ENCODE measurements at regions not wholly inside any gene's neighbourhood (a gene's known extent, or its start where the extent isn't known, plus 50 kb on each side); places are given as distances from the start of the nearest gene placed in this dataset.

DNA sequence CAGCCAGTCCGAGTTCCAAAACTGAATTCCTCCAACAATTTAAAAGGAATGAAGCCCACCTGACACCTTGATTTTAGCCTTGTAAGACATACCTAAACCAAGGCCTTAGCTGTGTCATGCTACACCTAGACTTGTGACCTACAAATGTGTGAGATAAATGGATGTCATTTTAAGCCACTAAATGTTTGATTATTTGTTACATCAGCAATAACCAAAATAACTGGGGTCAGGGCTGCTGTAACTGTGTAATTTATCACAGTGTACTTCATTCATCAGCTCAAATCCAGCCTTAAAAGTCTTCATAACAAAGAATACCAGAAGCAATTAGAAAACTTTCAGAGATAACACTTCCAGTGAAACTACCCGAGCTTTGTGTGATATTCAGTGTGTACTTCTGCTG is 673.0 kb upstream of the ANO3 start:
- no peak overlapping the region for H3K27ac Mint-ChIP-seq
- H3K36me3 Mint-ChIP-seq, result no peaks in the 10 kb centered on the region
- H3K4me3 Mint-ChIP-seq, result no peak overlapping the region
- no peaks in the 10 kb centered on the region for H3K4me1 Mint-ChIP-seq
- TF ChIP-seq, protein P1, sequence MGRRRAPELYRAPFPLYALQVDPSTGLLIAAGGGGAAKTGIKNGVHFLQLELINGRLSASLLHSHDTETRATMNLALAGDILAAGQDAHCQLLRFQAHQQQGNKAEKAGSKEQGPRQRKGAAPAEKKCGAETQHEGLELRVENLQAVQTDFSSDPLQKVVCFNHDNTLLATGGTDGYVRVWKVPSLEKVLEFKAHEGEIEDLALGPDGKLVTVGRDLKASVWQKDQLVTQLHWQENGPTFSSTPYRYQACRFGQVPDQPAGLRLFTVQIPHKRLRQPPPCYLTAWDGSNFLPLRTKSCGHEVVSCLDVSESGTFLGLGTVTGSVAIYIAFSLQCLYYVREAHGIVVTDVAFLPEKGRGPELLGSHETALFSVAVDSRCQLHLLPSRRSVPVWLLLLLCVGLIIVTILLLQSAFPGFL (CRISPR knock-in tag; IDR thresholded peaks at IDR 0.05; ENCODE audit: borderline replicate concordance), result no peak
- TF ChIP-seq CREM (CRISPR knock-in tag; IDR thresholded peaks at IDR 0.05) (no peak), ZNF671 (CRISPR knock-in tag; IDR thresholded peaks at IDR 0.05) (no peak), GABPB1 (CRISPR knock-in tag; IDR thresholded peaks at IDR 0.05) (no peak), ZNF423 (CRISPR knock-in tag; IDR thresholded peaks at IDR 0.05) (no peak), TCF7 (CRISPR knock-in tag; IDR thresholded peaks at IDR 0.05; ENCODE audit: low read depth) (no peak), SMAD3 (CRISPR knock-in tag; IDR thresholded peaks at IDR 0.05; ENCODE audit: borderline replicate concordance) (no peak), FOXK1 (CRISPR knock-in tag; IDR thresholded peaks at IDR 0.05) (no peak), NFYB (CRISPR knock-in tag; conservative IDR thresholded peaks at IDR 0.05; ENCODE audit: low read depth) (no peak), CREB1 (CRISPR knock-in tag; IDR thresholded peaks at IDR 0.05) (no peak), SMAD4 (CRISPR knock-in tag; IDR thresholded peaks at IDR 0.05) (no peak), HMGA2 (CRISPR knock-in tag; IDR thresholded peaks at IDR 0.05) (no peak), GTF2I (CRISPR knock-in tag; conservative IDR thresholded peaks at IDR 0.05) (no peak), ZNF263 (CRISPR knock-in tag; IDR thresholded peaks at IDR 0.05; ENCODE audit: low read depth) (no peak)
- TF ChIP-seq, protein P2, sequence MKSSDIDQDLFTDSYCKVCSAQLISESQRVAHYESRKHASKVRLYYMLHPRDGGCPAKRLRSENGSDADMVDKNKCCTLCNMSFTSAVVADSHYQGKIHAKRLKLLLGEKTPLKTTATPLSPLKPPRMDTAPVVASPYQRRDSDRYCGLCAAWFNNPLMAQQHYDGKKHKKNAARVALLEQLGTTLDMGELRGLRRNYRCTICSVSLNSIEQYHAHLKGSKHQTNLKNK (CRISPR knock-in tag; IDR thresholded peaks at IDR 0.05), result no peak
- TF ChIP-seq, protein P3, sequence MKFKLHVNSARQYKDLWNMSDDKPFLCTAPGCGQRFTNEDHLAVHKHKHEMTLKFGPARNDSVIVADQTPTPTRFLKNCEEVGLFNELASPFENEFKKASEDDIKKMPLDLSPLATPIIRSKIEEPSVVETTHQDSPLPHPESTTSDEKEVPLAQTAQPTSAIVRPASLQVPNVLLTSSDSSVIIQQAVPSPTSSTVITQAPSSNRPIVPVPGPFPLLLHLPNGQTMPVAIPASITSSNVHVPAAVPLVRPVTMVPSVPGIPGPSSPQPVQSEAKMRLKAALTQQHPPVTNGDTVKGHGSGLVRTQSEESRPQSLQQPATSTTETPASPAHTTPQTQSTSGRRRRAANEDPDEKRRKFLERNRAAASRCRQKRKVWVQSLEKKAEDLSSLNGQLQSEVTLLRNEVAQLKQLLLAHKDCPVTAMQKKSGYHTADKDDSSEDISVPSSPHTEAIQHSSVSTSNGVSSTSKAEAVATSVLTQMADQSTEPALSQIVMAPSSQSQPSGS (CRISPR knock-in tag; IDR thresholded peaks at IDR 0.05; ENCODE audit: borderline replicate concordance, low read depth), result no peak
- TF ChIP-seq, protein P4, sequence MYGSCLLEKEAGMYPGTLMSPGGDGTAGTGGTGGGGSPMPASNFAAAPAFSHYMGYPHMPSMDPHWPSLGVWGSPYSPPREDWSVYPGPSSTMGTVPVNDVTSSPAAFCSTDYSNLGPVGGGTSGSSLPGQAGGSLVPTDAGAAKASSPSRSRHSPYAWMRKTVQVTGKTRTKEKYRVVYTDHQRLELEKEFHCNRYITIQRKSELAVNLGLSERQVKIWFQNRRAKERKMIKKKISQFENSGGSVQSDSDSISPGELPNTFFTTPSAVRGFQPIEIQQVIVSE (CRISPR knock-in tag; IDR thresholded peaks at IDR 0.05; ENCODE audit: borderline replicate concordance), result no peak
- TF ChIP-seq, protein P5, sequence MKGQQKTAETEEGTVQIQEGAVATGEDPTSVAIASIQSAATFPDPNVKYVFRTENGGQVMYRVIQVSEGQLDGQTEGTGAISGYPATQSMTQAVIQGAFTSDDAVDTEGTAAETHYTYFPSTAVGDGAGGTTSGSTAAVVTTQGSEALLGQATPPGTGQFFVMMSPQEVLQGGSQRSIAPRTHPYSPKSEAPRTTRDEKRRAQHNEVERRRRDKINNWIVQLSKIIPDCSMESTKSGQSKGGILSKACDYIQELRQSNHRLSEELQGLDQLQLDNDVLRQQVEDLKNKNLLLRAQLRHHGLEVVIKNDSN (CRISPR knock-in tag; IDR thresholded peaks at IDR 0.05), result no peak
- TF ChIP-seq, protein P6, sequence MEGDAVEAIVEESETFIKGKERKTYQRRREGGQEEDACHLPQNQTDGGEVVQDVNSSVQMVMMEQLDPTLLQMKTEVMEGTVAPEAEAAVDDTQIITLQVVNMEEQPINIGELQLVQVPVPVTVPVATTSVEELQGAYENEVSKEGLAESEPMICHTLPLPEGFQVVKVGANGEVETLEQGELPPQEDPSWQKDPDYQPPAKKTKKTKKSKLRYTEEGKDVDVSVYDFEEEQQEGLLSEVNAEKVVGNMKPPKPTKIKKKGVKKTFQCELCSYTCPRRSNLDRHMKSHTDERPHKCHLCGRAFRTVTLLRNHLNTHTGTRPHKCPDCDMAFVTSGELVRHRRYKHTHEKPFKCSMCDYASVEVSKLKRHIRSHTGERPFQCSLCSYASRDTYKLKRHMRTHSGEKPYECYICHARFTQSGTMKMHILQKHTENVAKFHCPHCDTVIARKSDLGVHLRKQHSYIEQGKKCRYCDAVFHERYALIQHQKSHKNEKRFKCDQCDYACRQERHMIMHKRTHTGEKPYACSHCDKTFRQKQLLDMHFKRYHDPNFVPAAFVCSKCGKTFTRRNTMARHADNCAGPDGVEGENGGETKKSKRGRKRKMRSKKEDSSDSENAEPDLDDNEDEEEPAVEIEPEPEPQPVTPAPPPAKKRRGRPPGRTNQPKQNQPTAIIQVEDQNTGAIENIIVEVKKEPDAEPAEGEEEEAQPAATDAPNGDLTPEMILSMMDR (IDR thresholded peaks at IDR 0.05), result no peak
- TF ChIP-seq, protein P7, sequence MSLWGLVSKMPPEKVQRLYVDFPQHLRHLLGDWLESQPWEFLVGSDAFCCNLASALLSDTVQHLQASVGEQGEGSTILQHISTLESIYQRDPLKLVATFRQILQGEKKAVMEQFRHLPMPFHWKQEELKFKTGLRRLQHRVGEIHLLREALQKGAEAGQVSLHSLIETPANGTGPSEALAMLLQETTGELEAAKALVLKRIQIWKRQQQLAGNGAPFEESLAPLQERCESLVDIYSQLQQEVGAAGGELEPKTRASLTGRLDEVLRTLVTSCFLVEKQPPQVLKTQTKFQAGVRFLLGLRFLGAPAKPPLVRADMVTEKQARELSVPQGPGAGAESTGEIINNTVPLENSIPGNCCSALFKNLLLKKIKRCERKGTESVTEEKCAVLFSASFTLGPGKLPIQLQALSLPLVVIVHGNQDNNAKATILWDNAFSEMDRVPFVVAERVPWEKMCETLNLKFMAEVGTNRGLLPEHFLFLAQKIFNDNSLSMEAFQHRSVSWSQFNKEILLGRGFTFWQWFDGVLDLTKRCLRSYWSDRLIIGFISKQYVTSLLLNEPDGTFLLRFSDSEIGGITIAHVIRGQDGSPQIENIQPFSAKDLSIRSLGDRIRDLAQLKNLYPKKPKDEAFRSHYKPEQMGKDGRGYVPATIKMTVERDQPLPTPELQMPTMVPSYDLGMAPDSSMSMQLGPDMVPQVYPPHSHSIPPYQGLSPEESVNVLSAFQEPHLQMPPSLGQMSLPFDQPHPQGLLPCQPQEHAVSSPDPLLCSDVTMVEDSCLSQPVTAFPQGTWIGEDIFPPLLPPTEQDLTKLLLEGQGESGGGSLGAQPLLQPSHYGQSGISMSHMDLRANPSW (CRISPR knock-in tag; conservative IDR thresholded peaks at IDR 0.05; ENCODE audit: low read depth), result no peak
- ChIA-PET POLR2A (no interaction called here), CTCF (no interaction called here)
- DNase-seq (ENCODE audit: low spot score) (no peak), ATAC-seq (no peak)
- H3K27me3 Mint-ChIP-seq (ENCODE audit: low read depth), result no peaks in the 10 kb centered on the region
- peaks cover 11% of the 10 kb centered on the region; the same call in 1 of the 2 replicates for H3K9me3 Mint-ChIP-seq
